Inflammatory macrophage (primary cell): ENCODE measurements at regions not wholly inside any gene's neighbourhood (a gene's known extent, or its start where the extent isn't known, plus 50 kb on each side); places are given as distances from the start of the nearest gene placed in this dataset.
"Not testable (repeated sequence)": the region's sequence is repeated elsewhere in the genome, so short reads cannot be mapped to it uniquely, and the experiment has no call there.

ENCODE experiments used
- DNase-seq, 2 donors: peaks; one replicate each; pipeline ENCODE4 v3.0.0-alpha.2; 2020 to 2022

GRCh38 chr16:51839727-51840462 is 688.8 kb upstream of the SALL1 start:
- no peak for DNase-seq

GRCh38 chr16:51834794-51835193 is 683.7 kb upstream of the SALL1 start:
- no peak for DNase-seq

GRCh38 chr16:51834133-51834532 is 683.1 kb upstream of the SALL1 start:
- no peak for DNase-seq

- DNase-seq: no peak
Measured at GRCh38 chr16:51831595-51832367, 680.7 kb upstream of the SALL1 start.

- not testable (repeated sequence) for DNase-seq
Measured at GRCh38 chr16:51831034-51831433, 680.0 kb upstream of the SALL1 start.

- DNase-seq: no peak
Measured at GRCh38 chr16:51825779-51826178, 674.7 kb upstream of the SALL1 start.

- DNase-seq: no peak
Measured at GRCh38 chr16:51822471-51822870, 671.4 kb upstream of the SALL1 start.

GRCh38 chr16:51821527-51821926 is 670.5 kb upstream of the SALL1 start:
- no peak for DNase-seq

GRCh38 chr16:51820176-51820575 is 669.1 kb upstream of the SALL1 start:
- DNase-seq: no peak

GRCh38 chr16:51818342-51818944 is 667.4 kb upstream of the SALL1 start:
- DNase-seq: peak; percentile 13 to 24

GRCh38 chr16:51816929-51817328 is 665.9 kb upstream of the SALL1 start:
- no peak for DNase-seq

GRCh38 chr16:51815523-51815922 is 664.5 kb upstream of the SALL1 start:
- DNase-seq: no peak

GRCh38 chr16:51814617-51815016 is 663.5 kb upstream of the SALL1 start:
- DNase-seq: no peak

- DNase-seq: no peak
Measured at GRCh38 chr16:51813609-51814008, 662.5 kb upstream of the SALL1 start.

- DNase-seq: no peak
Measured at GRCh38 chr16:51812945-51813344, 661.9 kb upstream of the SALL1 start.

- DNase-seq: no peak
Measured at GRCh38 chr16:51807551-51807950, 656.5 kb upstream of the SALL1 start.

GRCh38 chr16:51801635-51802034 is 650.6 kb upstream of the SALL1 start:
- DNase-seq: no peak

- DNase-seq: no peak
Measured at GRCh38 chr16:51797669-51798259, 646.7 kb upstream of the SALL1 start.

GRCh38 chr16:51779240-51779639 is 628.2 kb upstream of the SALL1 start:
- no peak for DNase-seq

- no peak for DNase-seq
Measured at GRCh38 chr16:51773071-51773890, 622.2 kb upstream of the SALL1 start.

GRCh38 chr16:51766739-51767138 is 615.7 kb upstream of the SALL1 start:
- no peak for DNase-seq

- DNase-seq: no peak
Measured at GRCh38 chr16:51763072-51763661, 612.1 kb upstream of the SALL1 start.
